ENCODE measurements at regions not wholly inside any gene's neighbourhood (a gene's known extent, or its start where the extent isn't known, plus 50 kb on each side); places are given as distances from the start of the nearest gene placed in this dataset.

DNA sequence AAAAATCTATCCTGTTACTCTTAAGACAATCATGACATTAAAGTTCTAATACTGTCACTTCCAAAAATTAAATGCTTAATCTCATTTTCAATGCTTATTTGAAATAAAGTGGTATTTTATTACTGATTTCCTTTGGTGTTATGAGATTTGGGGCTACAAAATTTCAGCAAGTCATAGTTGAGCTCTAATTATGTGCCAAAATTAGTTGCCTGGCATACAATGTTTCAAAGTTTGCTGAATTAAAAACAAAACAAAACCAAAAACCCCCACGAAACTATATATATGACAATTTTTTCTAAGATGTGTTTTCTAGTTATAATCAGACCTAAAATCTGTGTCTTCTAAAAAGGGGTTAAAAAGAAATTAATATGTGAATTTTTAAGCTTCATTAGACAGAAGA lies 62.2 kb downstream of the KCNRG start:
- TF ChIP-seq POLR2A (IDR thresholded peaks at IDR 0.05) = no peak
- TF ChIP-seq, protein P1, sequence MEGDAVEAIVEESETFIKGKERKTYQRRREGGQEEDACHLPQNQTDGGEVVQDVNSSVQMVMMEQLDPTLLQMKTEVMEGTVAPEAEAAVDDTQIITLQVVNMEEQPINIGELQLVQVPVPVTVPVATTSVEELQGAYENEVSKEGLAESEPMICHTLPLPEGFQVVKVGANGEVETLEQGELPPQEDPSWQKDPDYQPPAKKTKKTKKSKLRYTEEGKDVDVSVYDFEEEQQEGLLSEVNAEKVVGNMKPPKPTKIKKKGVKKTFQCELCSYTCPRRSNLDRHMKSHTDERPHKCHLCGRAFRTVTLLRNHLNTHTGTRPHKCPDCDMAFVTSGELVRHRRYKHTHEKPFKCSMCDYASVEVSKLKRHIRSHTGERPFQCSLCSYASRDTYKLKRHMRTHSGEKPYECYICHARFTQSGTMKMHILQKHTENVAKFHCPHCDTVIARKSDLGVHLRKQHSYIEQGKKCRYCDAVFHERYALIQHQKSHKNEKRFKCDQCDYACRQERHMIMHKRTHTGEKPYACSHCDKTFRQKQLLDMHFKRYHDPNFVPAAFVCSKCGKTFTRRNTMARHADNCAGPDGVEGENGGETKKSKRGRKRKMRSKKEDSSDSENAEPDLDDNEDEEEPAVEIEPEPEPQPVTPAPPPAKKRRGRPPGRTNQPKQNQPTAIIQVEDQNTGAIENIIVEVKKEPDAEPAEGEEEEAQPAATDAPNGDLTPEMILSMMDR (IDR thresholded peaks at IDR 0.05) = no peak

DNA sequence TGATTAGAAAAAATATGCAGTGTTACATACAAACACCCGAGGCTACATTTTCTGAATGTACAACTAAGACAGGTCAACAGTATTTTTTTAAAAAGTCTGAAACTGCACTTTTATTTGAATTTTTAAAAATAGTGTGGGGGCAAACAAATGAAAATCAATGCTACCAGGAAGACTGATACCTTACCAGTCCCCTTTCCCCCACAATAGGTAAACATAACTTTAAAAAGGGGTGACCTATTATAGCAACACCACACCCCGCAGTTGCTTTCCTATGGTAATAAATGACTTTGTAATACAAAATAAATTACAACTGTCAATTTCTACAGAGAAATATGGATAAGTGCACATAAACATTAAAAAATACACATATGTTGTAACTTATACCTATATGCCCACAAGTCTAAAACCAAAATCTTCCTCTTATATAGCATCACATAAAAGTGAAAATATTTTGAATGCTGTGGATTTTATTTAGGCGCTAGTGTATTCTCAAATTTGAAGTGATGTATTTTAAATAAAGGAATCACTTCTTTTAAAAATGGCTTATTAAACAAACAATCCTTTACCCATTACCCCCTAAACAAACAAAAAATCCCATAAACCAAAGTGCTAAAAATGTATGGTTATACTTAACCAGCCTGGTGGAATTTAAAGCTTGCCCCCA lies 63.1 kb downstream of the KCNRG start:
- H3K36me3 ChIP-seq = no peaks in the 10 kb centered on the region
- ATAC-seq = no peak
- no peak for DNase-seq
- H3K4me3 ChIP-seq = no peak overlapping the region
- no peak overlapping the region for H3K27ac ChIP-seq
- TF ChIP-seq, protein P1 (IDR thresholded peaks at IDR 0.05) = no peak
- TF ChIP-seq POLR2A (IDR thresholded peaks at IDR 0.05) = no peak
- H3K9me3 ChIP-seq = no peaks in the 10 kb centered on the region
- 71% methylated on average over 3 of the region's 3 CpGs for WGBS (ENCODE audit: insufficient coverage, low coverage, low lambda C conversion rate, missing lambda C conversion rate)
- no peaks in the 10 kb centered on the region for H3K27me3 ChIP-seq
- peaks cover 0 to under 1% (median 0%) of the 10 kb centered on the region in 4 donors for H3K4me1 ChIP-seq
- intact Hi-C loops (cut with DNase I) = no loop called here

More for the DNA sequence above, 62.2 kb downstream of the KCNRG start:
- no peaks in the 10 kb centered on the region for H3K27me3 ChIP-seq
- H3K9me3 ChIP-seq = no peaks in the 10 kb centered on the region
- DNase-seq (no peak), ATAC-seq (no peak)
- H3K27ac ChIP-seq = no peak overlapping the region
- H3K4me1 ChIP-seq = no peaks in the 10 kb centered on the region
- intact Hi-C loops (cut with DNase I) = no loop called here
- no peaks in the 10 kb centered on the region for H3K36me3 ChIP-seq
- no peak overlapping the region for H3K4me3 ChIP-seq
- 53% methylated on average over 1 of the region's 1 CpG for WGBS (ENCODE audit: insufficient coverage, low coverage, low lambda C conversion rate, missing lambda C conversion rate)

DNA sequence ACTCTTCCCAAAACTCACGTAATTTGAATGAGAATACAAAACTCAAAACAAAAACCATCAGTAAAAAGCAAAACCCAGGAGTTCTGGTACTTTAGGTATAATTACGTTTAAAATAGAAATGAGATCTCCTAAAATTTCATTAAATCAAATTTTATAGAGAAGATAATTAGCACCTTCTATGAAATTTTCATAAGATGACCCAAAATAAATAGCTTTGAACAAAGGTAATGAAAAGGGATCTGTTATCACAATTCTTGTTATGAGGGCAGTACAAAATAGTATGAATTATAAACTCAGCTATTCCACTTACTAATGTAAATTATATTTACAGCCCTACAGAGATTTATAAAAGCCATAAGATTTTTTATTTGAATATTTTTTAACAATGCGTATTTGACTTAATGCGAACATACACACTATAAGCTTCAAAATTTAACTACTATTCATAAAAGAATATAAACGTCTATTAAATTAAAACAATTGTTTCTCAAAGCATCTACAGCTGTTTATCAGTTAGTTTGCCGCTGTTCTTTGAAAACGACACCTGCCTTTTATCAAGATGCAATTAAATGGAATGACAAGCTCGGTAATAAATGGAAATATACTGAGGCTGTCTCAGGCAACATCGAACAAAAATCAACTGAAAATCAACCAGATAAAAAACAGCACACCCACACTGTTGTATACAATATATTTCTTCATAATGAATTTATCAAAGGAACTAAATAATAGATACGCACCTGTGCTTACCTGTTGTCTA lies 63.8 kb downstream of the KCNRG start:
- WGBS (ENCODE audit: insufficient coverage, low coverage, low lambda C conversion rate, missing lambda C conversion rate) = 60% methylated on average over 10 of the region's 10 CpGs
- no peak for ATAC-seq
- H3K4me3 ChIP-seq = no peak overlapping the region

DNA sequence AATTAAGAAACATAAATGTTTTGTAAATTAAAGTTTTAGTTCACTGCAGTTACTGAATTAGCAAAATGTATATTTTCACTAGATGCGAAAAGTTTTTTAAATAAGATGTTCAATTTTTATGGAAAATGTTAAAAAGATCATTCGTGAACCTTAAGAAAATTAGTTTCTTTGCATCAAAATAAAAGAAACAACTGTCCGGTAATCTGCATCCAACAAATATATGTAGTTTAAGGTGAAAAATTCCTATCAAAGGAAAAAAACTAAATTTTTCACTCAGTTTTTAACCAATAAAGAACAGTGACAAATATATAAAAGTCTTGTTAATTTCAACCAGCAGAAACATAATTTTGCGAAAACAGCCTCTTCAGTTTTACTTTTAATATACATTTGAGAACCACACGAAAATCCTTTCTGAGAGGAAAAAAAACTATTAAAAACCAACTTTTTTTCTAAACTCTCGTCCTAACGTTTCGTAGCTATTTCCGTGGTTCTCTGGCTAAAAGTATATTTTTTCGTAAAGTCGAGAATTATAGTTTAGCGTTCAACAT lies 64.5 kb downstream of the KCNRG start:
- ATAC-seq (no peak), DNase-seq (no peak)
- TF ChIP-seq, protein P1 (IDR thresholded peaks at IDR 0.05) = no peak
- no peak for TF ChIP-seq POLR2A (IDR thresholded peaks at IDR 0.05)
- WGBS (ENCODE audit: insufficient coverage, low coverage, low lambda C conversion rate, missing lambda C conversion rate) = 34% methylated on average over 12 of the region's 12 CpGs
- Histone ChIP-seq H3K4me3 (peak overlapping the region in 2 of 3 donors; percentile 65 to 69), H3K4me1 (peaks cover 0 to 13% (median 0%) of the 10 kb centered on the region in 4 donors), H3K36me3 (no peaks in the 10 kb centered on the region), H3K9me3 (no peaks in the 10 kb centered on the region), H3K27ac (peak overlapping the region in 1 of 3 donors; percentile 88), H3K27me3 (no peaks in the 10 kb centered on the region)
- intact Hi-C loops (cut with DNase I) = no loop called here

More for the DNA sequence above, 63.8 kb downstream of the KCNRG start:
- TF ChIP-seq POLR2A (IDR thresholded peaks at IDR 0.05) = no peak
- TF ChIP-seq, protein P1 (IDR thresholded peaks at IDR 0.05) = no peak
- no peaks in the 10 kb centered on the region for H3K9me3 ChIP-seq
- no peak for DNase-seq
- peaks cover 0 to 8% (median 0%) of the 10 kb centered on the region in 4 donors for H3K4me1 ChIP-seq
- intact Hi-C loops (cut with DNase I) = no loop called here
- H3K36me3 ChIP-seq = no peaks in the 10 kb centered on the region
- H3K27ac ChIP-seq = no peak overlapping the region
- no peaks in the 10 kb centered on the region for H3K27me3 ChIP-seq
